H4 (cell line): ENCODE measurements at regions not wholly inside any gene's neighbourhood (a gene's known extent, or its start where the extent isn't known, plus 50 kb on each side); places are given as distances from the start of the nearest gene placed in this dataset.
"Not testable (repeated sequence)": the region's sequence is repeated elsewhere in the genome, so short reads cannot be mapped to it uniquely, and the experiment has no call there.

Experiments
- DNase-seq: peaks from one replicate; pipeline ENCODE4 v3.0.0-alpha.2; 2015; ENCODE audit warnings: low spot score

GRCh38 chr13:86858216-86858615 lies 813.0 kb upstream of the SLITRK5 start:
- no peak for DNase-seq

DNA sequence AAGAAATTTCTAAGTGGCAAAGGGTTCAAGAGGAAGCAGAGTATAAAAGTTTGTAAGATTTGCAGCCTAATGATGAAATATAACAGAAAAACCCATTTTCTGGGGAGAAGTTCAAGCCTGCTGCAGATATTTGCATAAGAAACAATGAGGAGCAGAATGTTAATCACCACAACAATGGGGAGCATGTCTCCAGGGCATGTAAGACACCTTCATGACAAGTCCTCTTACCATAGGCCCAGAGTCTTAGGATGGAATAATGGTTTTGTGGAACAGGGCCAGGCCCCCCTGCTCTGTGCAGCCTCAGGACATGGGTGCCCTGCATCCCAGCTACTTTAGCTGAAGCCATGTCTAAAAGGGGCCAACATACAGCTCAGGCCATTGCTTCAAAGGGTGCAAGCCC lies 809.0 kb upstream of the SLITRK5 start:
- DNase-seq, result no peak

GRCh38 chr13:86864376-86864775 lies 806.8 kb upstream of the SLITRK5 start:
- DNase-seq, result no peak

DNA sequence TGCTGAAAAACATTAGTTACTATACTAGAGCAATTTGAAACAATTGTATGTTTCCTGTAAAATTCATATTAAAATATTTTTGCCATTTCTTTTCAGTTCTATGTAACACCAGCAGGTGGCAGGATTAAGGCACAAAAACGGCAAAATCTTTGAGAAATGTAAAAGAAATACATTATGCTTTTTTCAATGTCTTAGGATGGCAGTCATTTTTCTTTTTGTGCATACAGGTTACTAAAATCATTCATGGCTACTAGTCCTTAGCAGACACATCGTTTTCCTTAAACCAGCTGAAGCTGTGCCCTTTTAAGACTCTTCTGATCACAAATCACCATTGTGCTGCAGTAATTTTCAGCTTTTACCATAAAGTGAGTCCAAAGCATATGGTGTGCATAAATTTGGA lies 800.7 kb upstream of the SLITRK5 start:
- DNase-seq, result no peak

- no peak for DNase-seq
These were observed 793.7 kb upstream of the SLITRK5 start for GRCh38 chr13:86877441-86877840.

- DNase-seq, result no peak
These were observed 792.4 kb upstream of the SLITRK5 start for GRCh38 chr13:86878781-86879180.

DNA sequence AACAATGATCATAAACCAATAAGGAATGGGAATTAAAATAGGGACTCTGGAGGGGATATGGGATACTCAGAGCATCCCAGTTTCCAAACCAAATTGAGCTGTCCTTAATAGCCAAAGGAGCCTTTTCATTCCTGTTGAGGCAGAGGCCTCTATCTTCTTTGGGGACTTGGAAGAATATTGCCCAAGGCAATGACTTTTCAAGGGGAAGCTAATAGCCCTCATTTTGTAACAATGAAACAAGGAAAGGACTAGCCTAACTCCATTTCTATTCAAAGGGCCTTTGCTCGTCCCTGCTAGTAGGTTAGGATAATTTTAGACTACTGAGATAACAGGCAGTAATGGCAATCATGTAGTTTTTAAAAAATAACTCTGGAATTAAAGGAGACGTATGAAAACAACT lies 789.8 kb upstream of the SLITRK5 start:
- no peak for DNase-seq

DNA sequence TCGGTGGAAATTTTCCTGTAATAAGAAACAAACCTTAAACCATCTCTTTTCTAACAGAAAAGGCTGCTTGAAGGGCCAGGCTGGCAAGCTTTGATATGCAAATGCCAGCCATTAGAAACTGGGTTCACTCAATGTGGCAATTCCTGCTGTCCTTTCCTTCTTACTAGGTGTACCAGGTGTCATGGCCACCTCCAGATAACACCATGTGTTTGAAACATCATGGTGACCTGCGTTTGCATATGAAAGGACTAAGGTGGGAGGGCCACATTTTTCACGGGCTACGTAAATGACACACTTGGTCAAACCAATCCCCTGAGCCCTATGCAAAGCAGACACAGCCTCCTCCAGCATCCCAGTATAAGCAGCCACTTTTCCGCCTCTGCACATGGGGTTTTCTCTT lies 789.1 kb upstream of the SLITRK5 start:
- no peak for DNase-seq

- no peak for DNase-seq
These were observed 788.3 kb upstream of the SLITRK5 start for GRCh38 chr13:86882835-86883234.

- no peak for DNase-seq
These were observed 778.8 kb upstream of the SLITRK5 start for GRCh38 chr13:86892330-86892729.

GRCh38 chr13:86900906-86901305 lies 770.3 kb upstream of the SLITRK5 start:
- no peak for DNase-seq

DNA sequence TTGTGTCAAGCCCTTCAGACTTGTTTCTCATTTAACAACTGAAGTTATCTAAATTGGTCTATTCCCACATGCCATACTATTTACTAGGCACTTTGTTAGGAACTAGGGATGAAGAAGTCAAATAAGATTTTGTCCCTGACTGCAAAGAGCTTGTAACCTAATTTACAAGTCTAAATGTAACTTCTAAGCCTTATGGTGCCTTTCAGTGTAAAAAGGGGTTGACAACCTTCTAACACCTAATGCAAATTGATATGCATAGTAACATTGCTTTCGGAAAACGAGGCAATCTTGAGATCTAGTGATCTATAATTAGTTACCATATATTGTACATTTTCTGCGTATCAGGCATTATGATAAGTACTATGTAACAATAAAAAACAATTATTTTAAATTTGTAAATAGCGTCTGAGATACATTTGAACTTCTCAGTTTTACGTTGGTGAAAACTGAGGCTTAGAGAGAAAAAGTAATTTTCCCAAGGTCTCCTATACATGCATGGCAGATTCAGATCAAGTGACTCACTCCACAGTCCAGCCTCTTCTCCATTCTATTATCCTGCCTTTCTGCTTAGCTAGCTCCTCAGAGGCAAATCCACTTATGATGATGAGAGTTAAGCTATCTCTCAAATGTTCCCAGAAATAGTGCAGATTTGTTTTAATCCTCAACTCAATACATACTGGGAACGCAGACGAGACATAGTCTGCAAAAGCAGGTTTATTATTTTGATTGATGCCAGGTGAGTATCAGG lies 764.9 kb upstream of the SLITRK5 start:
- no peak for DNase-seq

- no peak for DNase-seq
These were observed 764.0 kb upstream of the SLITRK5 start for GRCh38 chr13:86907156-86907555.

- no peak for DNase-seq
These were observed 761.9 kb upstream of the SLITRK5 start for GRCh38 chr13:86909318-86909717.

DNA sequence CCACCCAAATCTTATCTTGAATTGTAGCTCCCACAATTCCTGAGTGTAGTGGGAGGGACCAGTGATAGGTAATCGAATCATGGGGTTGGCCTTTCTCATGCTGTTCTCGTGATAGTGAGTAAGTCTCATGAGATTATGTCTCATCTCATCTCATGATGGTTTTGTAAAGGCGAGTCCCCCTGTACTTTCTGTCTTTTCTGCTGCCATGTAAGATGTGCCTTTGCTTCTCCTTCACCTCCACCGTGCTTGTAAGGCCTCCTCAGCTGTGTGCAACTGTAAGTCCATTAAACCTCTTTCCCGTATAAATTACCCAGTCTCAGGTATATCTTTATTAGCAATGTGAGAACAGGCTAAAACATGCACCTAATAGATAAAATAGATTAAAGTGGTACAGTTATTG lies 756.4 kb upstream of the SLITRK5 start:
- no peak for DNase-seq

DNA sequence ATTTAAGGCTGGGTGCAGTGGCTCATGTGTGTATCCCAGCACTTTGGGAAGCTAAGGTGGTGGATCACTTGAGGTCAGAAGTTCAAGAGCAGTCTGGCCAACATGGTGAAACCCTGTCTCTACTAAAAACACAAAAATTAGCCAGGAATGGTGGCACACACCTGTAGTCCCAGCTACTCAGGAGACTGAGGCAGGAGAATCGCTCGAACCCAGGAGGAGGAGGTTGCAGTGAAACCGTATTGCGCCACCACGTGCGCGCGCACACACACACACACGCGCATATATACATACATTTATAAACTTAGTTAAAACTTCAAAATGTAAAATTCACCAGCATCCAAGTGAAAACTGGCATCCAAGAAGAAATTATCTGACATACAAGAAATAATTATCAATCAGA lies 753.7 kb upstream of the SLITRK5 start:
- not testable (repeated sequence) for DNase-seq

DNA sequence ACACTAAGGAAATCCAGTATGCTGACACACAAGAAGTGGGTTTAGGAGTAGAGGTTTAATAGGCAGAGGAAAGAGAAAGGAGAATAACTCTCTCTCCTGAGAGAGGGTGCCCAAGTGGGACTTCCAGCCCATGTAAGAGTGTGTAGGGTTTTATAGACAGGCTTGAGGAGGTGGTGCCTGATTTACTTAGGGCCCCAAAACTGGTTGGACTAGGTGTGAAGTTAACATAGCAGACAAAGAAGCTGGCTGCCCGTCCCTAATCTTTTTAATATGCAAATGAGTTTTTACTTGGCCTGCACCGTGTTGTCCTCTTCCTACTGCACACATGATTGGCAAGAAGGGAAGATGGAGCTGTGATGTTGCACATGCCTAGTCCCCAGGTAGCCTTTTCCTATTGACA lies 752.5 kb upstream of the SLITRK5 start:
- DNase-seq, result no peak

DNA sequence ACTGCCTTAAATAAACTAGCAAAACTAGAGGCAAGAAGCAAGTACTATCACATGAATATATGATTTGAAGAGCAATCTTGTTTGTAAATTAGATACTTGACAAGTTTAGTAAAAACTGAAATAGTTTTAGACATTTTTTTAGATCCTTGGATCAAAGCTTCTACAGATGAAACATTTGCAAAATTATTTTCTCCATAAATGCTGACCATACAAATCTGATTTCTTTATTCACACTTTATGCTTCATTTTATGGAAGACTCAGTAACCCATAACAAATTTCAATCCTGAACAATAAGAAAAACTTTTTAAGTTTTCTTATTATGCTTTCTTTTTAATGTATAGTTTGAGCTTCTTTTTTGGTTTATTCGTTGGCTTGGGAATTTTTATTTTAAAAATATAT lies 750.2 kb upstream of the SLITRK5 start:
- DNase-seq, result no peak

GRCh38 chr13:86922936-86923335 lies 748.2 kb upstream of the SLITRK5 start:
- no peak for DNase-seq

- DNase-seq, result not testable (repeated sequence)
These were observed 744.3 kb upstream of the SLITRK5 start for GRCh38 chr13:86926916-86927315.

DNA sequence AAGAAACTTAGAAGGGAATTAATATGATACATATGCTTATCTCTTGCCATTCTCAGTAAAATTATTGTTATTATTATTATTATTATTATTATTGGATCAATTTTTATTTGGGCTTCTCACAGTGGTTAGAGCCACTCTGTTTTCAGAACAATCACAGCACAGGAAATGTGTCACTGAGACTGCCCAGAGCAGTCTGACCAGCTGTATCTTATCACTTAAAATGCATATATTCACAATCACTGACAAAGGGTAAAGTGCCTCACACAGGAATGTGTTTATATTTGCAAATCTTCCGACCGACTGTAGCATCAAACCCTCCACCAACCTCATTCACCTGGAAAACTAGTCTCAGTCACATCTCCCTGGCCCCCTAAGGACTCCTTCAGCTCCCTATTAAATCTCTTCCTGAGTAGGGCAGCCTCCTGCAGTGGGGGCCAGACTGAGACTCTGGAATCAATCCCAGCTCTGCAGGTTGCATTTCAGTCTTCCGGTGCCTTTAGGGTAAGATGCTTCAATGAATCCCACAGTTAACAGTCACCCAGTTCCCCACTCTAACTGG lies 738.3 kb upstream of the SLITRK5 start:
- no peak for DNase-seq

DNA sequence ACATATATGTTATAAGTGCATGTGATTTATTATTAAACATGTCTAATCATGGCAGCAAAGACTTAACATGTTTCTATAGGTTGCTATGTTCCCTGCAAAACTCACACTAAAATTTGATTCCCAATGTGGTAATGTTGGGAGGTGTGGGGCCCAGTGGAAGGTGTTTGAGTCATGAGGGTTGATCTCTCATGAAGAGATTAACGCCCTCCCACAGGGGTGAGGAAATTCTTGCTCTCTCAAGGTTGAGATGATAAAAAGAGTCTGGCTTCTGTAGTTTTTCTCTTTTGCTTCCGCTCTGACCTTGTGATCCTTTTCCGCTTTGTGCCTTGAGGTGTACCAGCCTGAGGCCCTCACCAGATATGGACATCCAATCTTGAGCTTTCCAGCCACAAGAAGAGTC lies 737.5 kb upstream of the SLITRK5 start:
- DNase-seq, result no peak

GRCh38 chr13:86937316-86937715 lies 733.9 kb upstream of the SLITRK5 start:
- DNase-seq, result no peak

GRCh38 chr13:86945584-86945983 lies 725.6 kb upstream of the SLITRK5 start:
- DNase-seq, result peak; percentile 3
